ENCODE measurements at regions not wholly inside any gene's neighbourhood (a gene's known extent, or its start where the extent isn't known, plus 50 kb on each side); places are given as distances from the start of the nearest gene placed in this dataset.

- DNase-seq (ENCODE audit: low spot score), result no peak
- H3K27ac ChIP-seq (ENCODE audit: low read depth), result no peak overlapping the region
- H2AFZ ChIP-seq, result no peak overlapping the region
- Mint-ChIP-seq H3K36me3 (ENCODE audit: low read depth) (peaks cover 4% of the 10 kb centered on the region; the same call in 1 of the 3 replicates), H3K9me3 (peaks cover 16% of the 10 kb centered on the region), H3K4me3 (no peak overlapping the region), H3K27me3 (ENCODE audit: insufficient read depth, low read depth, poor library complexity) (no peaks in the 10 kb centered on the region), H3K27ac (no peak overlapping the region), H3K4me1 (no peaks in the 10 kb centered on the region)
- H3K4me1 ChIP-seq (ENCODE audit: insufficient read depth), result no peaks in the 10 kb centered on the region
- H3K79me2 ChIP-seq (replicated peaks; ENCODE audit: insufficient read depth), result no peaks in the 10 kb centered on the region
- H3F3A ChIP-seq (replicated peaks; ENCODE audit: low read depth), result no peaks in the 10 kb centered on the region
- no peaks in the 10 kb centered on the region for H3K36me3 ChIP-seq (ENCODE audit: insufficient read depth)
- H3K27me3 ChIP-seq (ENCODE audit: insufficient read depth), result no peaks in the 10 kb centered on the region
- no peak for ATAC-seq
- H3K9me2 ChIP-seq (ENCODE audit: insufficient read depth), result 0 out of 2 replicates have a peak, but pooled peaks cover 14% of the 10 kb centered on the region
- H3K4me2 ChIP-seq, result no peak overlapping the region
- no peak overlapping the region for H3K4me3 ChIP-seq
- H4K20me1 ChIP-seq (replicated peaks; ENCODE audit: insufficient read depth), result no peaks in the 10 kb centered on the region
- TF ChIP-seq EZH2phosphoT487 (IDR thresholded peaks at IDR 0.05; ENCODE audit: unreplicated experiment) (no peak), JUNB (IDR thresholded peaks at IDR 0.05; ENCODE audit: unreplicated experiment) (no peak), ZNF331 (CRISPR knock-in tag; IDR thresholded peaks at IDR 0.05; ENCODE audit: low read depth) (no peak), EZH2 (IDR thresholded peaks at IDR 0.05; ENCODE audit: low read depth, unreplicated experiment) (no peak), ETS1 (IDR thresholded peaks at IDR 0.05) (no peak), STAT1 (IDR thresholded peaks at IDR 0.05; ENCODE audit: unreplicated experiment) (no peak), NANOG (IDR thresholded peaks at IDR 0.05; ENCODE audit: borderline replicate concordance) (no peak), ZNF114 (CRISPR knock-in tag; IDR thresholded peaks at IDR 0.05) (no peak), CREB1 (CRISPR knock-in tag; IDR thresholded peaks at IDR 0.05; ENCODE audit: low read depth) (no peak)
- TF ChIP-seq, protein P1, sequence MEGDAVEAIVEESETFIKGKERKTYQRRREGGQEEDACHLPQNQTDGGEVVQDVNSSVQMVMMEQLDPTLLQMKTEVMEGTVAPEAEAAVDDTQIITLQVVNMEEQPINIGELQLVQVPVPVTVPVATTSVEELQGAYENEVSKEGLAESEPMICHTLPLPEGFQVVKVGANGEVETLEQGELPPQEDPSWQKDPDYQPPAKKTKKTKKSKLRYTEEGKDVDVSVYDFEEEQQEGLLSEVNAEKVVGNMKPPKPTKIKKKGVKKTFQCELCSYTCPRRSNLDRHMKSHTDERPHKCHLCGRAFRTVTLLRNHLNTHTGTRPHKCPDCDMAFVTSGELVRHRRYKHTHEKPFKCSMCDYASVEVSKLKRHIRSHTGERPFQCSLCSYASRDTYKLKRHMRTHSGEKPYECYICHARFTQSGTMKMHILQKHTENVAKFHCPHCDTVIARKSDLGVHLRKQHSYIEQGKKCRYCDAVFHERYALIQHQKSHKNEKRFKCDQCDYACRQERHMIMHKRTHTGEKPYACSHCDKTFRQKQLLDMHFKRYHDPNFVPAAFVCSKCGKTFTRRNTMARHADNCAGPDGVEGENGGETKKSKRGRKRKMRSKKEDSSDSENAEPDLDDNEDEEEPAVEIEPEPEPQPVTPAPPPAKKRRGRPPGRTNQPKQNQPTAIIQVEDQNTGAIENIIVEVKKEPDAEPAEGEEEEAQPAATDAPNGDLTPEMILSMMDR (conservative IDR thresholded peaks at IDR 0.05; ENCODE audit: low read depth in 2 of 2), result no peak
- TF ChIP-seq, protein P2, sequence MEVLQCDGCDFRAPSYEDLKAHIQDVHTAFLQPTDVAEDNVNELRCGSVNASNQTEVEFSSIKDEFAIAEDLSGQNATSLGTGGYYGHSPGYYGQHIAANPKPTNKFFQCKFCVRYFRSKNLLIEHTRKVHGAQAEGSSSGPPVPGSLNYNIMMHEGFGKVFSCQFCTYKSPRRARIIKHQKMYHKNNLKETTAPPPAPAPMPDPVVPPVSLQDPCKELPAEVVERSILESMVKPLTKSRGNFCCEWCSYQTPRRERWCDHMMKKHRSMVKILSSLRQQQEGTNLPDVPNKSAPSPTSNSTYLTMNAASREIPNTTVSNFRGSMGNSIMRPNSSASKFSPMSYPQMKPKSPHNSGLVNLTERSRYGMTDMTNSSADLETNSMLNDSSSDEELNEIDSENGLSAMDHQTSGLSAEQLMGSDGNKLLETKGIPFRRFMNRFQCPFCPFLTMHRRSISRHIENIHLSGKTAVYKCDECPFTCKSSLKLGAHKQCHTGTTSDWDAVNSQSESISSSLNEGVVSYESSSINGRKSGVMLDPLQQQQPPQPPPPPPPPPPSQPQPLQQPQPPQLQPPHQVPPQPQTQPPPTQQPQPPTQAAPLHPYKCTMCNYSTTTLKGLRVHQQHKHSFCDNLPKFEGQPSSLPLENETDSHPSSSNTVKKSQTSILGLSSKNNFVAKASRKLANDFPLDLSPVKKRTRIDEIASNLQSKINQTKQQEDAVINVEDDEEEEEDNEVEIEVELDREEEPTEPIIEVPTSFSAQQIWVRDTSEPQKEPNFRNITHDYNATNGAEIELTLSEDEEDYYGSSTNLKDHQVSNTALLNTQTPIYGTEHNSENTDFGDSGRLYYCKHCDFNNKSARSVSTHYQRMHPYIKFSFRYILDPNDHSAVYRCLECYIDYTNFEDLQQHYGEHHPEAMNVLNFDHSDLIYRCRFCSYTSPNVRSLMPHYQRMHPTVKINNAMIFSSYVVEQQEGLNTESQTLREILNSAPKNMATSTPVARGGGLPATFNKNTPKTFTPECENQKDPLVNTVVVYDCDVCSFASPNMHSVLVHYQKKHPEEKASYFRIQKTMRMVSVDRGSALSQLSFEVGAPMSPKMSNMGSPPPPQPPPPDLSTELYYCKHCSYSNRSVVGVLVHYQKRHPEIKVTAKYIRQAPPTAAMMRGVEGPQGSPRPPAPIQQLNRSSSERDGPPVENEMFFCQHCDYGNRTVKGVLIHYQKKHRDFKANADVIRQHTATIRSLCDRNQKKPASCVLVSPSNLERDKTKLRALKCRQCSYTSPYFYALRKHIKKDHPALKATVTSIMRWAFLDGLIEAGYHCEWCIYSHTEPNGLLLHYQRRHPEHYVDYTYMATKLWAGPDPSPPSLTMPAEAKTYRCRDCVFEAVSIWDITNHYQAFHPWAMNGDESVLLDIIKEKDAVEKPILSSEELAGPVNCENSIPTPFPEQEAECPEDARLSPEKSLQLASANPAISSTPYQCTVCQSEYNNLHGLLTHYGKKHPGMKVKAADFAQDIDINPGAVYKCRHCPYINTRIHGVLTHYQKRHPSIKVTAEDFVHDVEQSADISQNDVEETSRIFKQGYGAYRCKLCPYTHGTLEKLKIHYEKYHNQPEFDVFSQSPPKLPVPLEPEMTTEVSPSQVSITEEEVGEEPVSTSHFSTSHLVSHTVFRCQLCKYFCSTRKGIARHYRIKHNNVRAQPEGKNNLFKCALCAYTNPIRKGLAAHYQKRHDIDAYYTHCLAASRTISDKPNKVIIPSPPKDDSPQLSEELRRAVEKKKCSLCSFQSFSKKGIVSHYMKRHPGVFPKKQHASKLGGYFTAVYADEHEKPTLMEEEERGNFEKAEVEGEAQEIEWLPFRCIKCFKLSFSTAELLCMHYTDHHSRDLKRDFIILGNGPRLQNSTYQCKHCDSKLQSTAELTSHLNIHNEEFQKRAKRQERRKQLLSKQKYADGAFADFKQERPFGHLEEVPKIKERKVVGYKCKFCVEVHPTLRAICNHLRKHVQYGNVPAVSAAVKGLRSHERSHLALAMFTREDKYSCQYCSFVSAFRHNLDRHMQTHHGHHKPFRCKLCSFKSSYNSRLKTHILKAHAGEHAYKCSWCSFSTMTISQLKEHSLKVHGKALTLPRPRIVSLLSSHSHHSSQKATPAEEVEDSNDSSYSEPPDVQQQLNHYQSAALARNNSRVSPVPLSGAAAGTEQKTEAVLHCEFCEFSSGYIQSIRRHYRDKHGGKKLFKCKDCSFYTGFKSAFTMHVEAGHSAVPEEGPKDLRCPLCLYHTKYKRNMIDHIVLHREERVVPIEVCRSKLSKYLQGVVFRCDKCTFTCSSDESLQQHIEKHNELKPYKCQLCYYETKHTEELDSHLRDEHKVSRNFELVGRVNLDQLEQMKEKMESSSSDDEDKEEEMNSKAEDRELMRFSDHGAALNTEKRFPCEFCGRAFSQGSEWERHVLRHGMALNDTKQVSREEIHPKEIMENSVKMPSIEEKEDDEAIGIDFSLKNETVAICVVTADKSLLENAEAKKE (CRISPR knock-in tag; IDR thresholded peaks at IDR 0.05), result no peak
Measured at GRCh38 chr10:94150541-94151184, 156.9 kb downstream of the PLCE1 start.

All from GM23338 (cell line).